ENCODE measurements at regions not wholly inside any gene's neighbourhood (a gene's known extent, or its start where the extent isn't known, plus 50 kb on each side); places are given as distances from the start of the nearest gene placed in this dataset.

- ATAC-seq (ENCODE audit: poor library complexity) = no peak
- Histone ChIP-seq H3K36me3 (ENCODE audit: insufficient read depth, low read length) (no peaks in the 10 kb centered on the region), H3K4me1 (ENCODE audit: insufficient read depth, low read length) (no peaks in the 10 kb centered on the region), H3K4me3 (ENCODE audit: low read length) (no peak overlapping the region), H3K9me3 (ENCODE audit: control insufficient read depth in 1 of 2, insufficient read depth in 1 of 2, low read length in 2 of 2) (no peaks in the 10 kb centered on the region), H3K27ac (ENCODE audit: low read depth in 1 of 2, low read length in 2 of 2) (no peak overlapping the region), H3K27me3 (ENCODE audit: control insufficient read depth in 1 of 2, insufficient read depth in 2 of 2, low read length in 2 of 2) (no peaks in the 10 kb centered on the region)
- H3K36me3 Mint-ChIP-seq (ENCODE audit: low read depth) = no peaks in the 10 kb centered on the region
- TF ChIP-seq CTCF (IDR thresholded peaks at IDR 0.05) = no peak
- no peak for DNase-seq
- POLR2A ChIA-PET = no interaction called here
- peaks cover 11% of the 10 kb centered on the region for H3K9me3 Mint-ChIP-seq
- no peak overlapping the region for H3K4me3 Mint-ChIP-seq
- no peak overlapping the region for H3K27ac Mint-ChIP-seq
- intact Hi-C loops (cut with DNase I, micrococcal nuclease) = no loop called here
- no peaks in the 10 kb centered on the region for H3K4me1 Mint-ChIP-seq (ENCODE audit: low read depth)
- no peaks in the 10 kb centered on the region for H3K27me3 Mint-ChIP-seq
- CTCF ChIA-PET = no interaction called here
Measured at GRCh38 chr5:125633523-125633922, 789.7 kb upstream of the GRAMD2B start.

GRCh38 chr5:125634216-125634835, 788.9 kb upstream of the GRAMD2B start:
- H3K36me3 Mint-ChIP-seq (ENCODE audit: low read depth) = no peaks in the 10 kb centered on the region
- H3K4me1 ChIP-seq (ENCODE audit: insufficient read depth, low read length) = no peaks in the 10 kb centered on the region
- no peaks in the 10 kb centered on the region for H3K27me3 Mint-ChIP-seq
- no peaks in the 10 kb centered on the region for H3K36me3 ChIP-seq (ENCODE audit: insufficient read depth, low read length)
- H3K27me3 ChIP-seq (ENCODE audit: control insufficient read depth in 1 of 2, insufficient read depth in 2 of 2, low read length in 2 of 2) = no peaks in the 10 kb centered on the region
- H3K27ac ChIP-seq (ENCODE audit: low read depth in 1 of 2, low read length in 2 of 2) = no peak overlapping the region
- no peak for DNase-seq
- no peak for TF ChIP-seq CTCF (IDR thresholded peaks at IDR 0.05)
- no peak for ATAC-seq (ENCODE audit: poor library complexity)
- peaks cover 8% of the 10 kb centered on the region for H3K9me3 Mint-ChIP-seq
- no peaks in the 10 kb centered on the region for H3K9me3 ChIP-seq (ENCODE audit: control insufficient read depth in 1 of 2, insufficient read depth in 1 of 2, low read length in 2 of 2)
- POLR2A ChIA-PET = no interaction called here
- H3K27ac Mint-ChIP-seq = no peak overlapping the region
- H3K4me1 Mint-ChIP-seq (ENCODE audit: low read depth) = no peaks in the 10 kb centered on the region
- intact Hi-C loops (cut with DNase I, micrococcal nuclease) = no loop called here
- H3K4me3 ChIP-seq (ENCODE audit: low read length) = no peak overlapping the region
- H3K4me3 Mint-ChIP-seq = no peak overlapping the region
- CTCF ChIA-PET = no interaction called here

GRCh38 chr5:125639858-125640257, 783.4 kb upstream of the GRAMD2B start:
- no peaks in the 10 kb centered on the region for H3K36me3 Mint-ChIP-seq (ENCODE audit: low read depth)
- H3K27me3 Mint-ChIP-seq = no peaks in the 10 kb centered on the region
- Histone ChIP-seq H3K9me3 (ENCODE audit: control insufficient read depth in 1 of 2, insufficient read depth in 1 of 2, low read length in 2 of 2) (no peaks in the 10 kb centered on the region), H3K36me3 (ENCODE audit: insufficient read depth, low read length) (no peaks in the 10 kb centered on the region), H3K27me3 (ENCODE audit: control insufficient read depth in 1 of 2, insufficient read depth in 2 of 2, low read length in 2 of 2) (no peaks in the 10 kb centered on the region), H3K4me1 (ENCODE audit: insufficient read depth, low read length) (no peaks in the 10 kb centered on the region), H3K4me3 (ENCODE audit: low read length) (no peak overlapping the region), H3K27ac (ENCODE audit: low read depth in 1 of 2, low read length in 2 of 2) (no peak overlapping the region)
- DNase-seq (no peak), ATAC-seq (ENCODE audit: poor library complexity) (no peak)
- no peak overlapping the region for H3K27ac Mint-ChIP-seq
- ChIA-PET POLR2A (no interaction called here), CTCF (no interaction called here)
- no peak overlapping the region for H3K4me3 Mint-ChIP-seq
- H3K4me1 Mint-ChIP-seq (ENCODE audit: low read depth) = no peaks in the 10 kb centered on the region
- intact Hi-C loops (cut with DNase I, micrococcal nuclease) = no loop called here
- peaks cover 12% of the 10 kb centered on the region for H3K9me3 Mint-ChIP-seq
- no peak for TF ChIP-seq CTCF (IDR thresholded peaks at IDR 0.05)

Data from CD4-positive, alpha-beta T cell (primary cell).